ENCODE measurements at regions not wholly inside any gene's neighbourhood (a gene's known extent, or its start where the extent isn't known, plus 50 kb on each side); places are given as distances from the start of the nearest gene placed in this dataset.

GRCh38 chr20:56769921-56770600 lies 141.0 kb downstream of the TFAP2C start:
- 76 to 77% methylated on average over 4 to 7 of the region's 7 CpGs for WGBS, 2 donors (ENCODE audit: low coverage in 1 of 2)
- in situ Hi-C loops (cut with MboI; ENCODE audit: low pct_ligation_motif_present in 1 of 4, low pct_unique_long_range_greater_than_20kb in 1 of 4, low sequenced_read_pairs in 3 of 4), result no loop called here
- Histone ChIP-seq H3K4me1 (no peaks in the 10 kb centered on the region), H3K4me3 (no peak overlapping the region), H3K27me3 (no peaks in the 10 kb centered on the region), H3K27ac (no peak overlapping the region), H3K9me3 (no peaks in the 10 kb centered on the region), H3K36me3 (no peaks in the 10 kb centered on the region)
- no peak for DNase-seq
- intact Hi-C loops (cut with DNase I; ENCODE audit: low total_unique reads), result no loop called here
- TF ChIP-seq POLR2A (IDR thresholded peaks at IDR 0.05), result no peak
- TF ChIP-seq, protein P1, sequence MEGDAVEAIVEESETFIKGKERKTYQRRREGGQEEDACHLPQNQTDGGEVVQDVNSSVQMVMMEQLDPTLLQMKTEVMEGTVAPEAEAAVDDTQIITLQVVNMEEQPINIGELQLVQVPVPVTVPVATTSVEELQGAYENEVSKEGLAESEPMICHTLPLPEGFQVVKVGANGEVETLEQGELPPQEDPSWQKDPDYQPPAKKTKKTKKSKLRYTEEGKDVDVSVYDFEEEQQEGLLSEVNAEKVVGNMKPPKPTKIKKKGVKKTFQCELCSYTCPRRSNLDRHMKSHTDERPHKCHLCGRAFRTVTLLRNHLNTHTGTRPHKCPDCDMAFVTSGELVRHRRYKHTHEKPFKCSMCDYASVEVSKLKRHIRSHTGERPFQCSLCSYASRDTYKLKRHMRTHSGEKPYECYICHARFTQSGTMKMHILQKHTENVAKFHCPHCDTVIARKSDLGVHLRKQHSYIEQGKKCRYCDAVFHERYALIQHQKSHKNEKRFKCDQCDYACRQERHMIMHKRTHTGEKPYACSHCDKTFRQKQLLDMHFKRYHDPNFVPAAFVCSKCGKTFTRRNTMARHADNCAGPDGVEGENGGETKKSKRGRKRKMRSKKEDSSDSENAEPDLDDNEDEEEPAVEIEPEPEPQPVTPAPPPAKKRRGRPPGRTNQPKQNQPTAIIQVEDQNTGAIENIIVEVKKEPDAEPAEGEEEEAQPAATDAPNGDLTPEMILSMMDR (IDR thresholded peaks at IDR 0.05), result no peak
- TF ChIP-seq EP300 (IDR thresholded peaks at IDR 0.05; ENCODE audit: low read depth), result no peak
- no peak for TF ChIP-seq POLR2AphosphoS5 (IDR thresholded peaks at IDR 0.05)

GRCh38 chr20:56773749-56774148 lies 144.6 kb downstream of the TFAP2C start:
- H3K27ac ChIP-seq, result no peak overlapping the region
- in situ Hi-C loops (cut with MboI; ENCODE audit: low pct_ligation_motif_present in 1 of 4, low pct_unique_long_range_greater_than_20kb in 1 of 4, low sequenced_read_pairs in 3 of 4), result no loop called here
- no peak overlapping the region for H3K4me3 ChIP-seq
- no peaks in the 10 kb centered on the region for H3K36me3 ChIP-seq
- intact Hi-C loops (cut with DNase I; ENCODE audit: low total_unique reads), result no loop called here
- peaks cover 0 to 4% (median under 1%) of the 10 kb centered on the region in 4 donors for H3K4me1 ChIP-seq
- 82 to 84% methylated on average over 4 to 5 of the region's 5 CpGs for WGBS, 2 donors (ENCODE audit: low coverage in 1 of 2)
- TF ChIP-seq POLR2AphosphoS5 (IDR thresholded peaks at IDR 0.05), result no peak
- no peak for TF ChIP-seq POLR2A (IDR thresholded peaks at IDR 0.05)
- TF ChIP-seq, protein P1 (IDR thresholded peaks at IDR 0.05), result no peak
- TF ChIP-seq EP300 (IDR thresholded peaks at IDR 0.05; ENCODE audit: low read depth), result no peak
- no peaks in the 10 kb centered on the region for H3K27me3 ChIP-seq
- no peak for DNase-seq
- no peaks in the 10 kb centered on the region for H3K9me3 ChIP-seq

GRCh38 chr20:56774873-56775272 lies 145.8 kb downstream of the TFAP2C start:
- Histone ChIP-seq H3K27ac (no peak overlapping the region), H3K9me3 (no peaks in the 10 kb centered on the region), H3K27me3 (no peaks in the 10 kb centered on the region), H3K4me3 (no peak overlapping the region), H3K4me1 (peaks cover 0 to 6% (median 2%) of the 10 kb centered on the region in 4 donors), H3K36me3 (no peaks in the 10 kb centered on the region)
- WGBS, 2 donors (ENCODE audit: low coverage in 1 of 2), result 88 to 89% methylated on average over 5 of the region's 5 CpGs
- in situ Hi-C loops (cut with MboI; ENCODE audit: low pct_ligation_motif_present in 1 of 4, low pct_unique_long_range_greater_than_20kb in 1 of 4, low sequenced_read_pairs in 3 of 4), result no loop called here
- TF ChIP-seq POLR2AphosphoS5 (IDR thresholded peaks at IDR 0.05), result no peak
- no peak for TF ChIP-seq EP300 (IDR thresholded peaks at IDR 0.05; ENCODE audit: low read depth)
- TF ChIP-seq, protein P1 (IDR thresholded peaks at IDR 0.05), result no peak
- no peak for TF ChIP-seq POLR2A (IDR thresholded peaks at IDR 0.05)
- no peak for DNase-seq
- intact Hi-C loops (cut with DNase I; ENCODE audit: low total_unique reads), result no loop called here

- no peak for DNase-seq
- TF ChIP-seq, protein P1 (IDR thresholded peaks at IDR 0.05), result no peak
- TF ChIP-seq POLR2A (IDR thresholded peaks at IDR 0.05), result no peak
- TF ChIP-seq POLR2AphosphoS5 (IDR thresholded peaks at IDR 0.05), result no peak
- TF ChIP-seq EP300 (IDR thresholded peaks at IDR 0.05; ENCODE audit: low read depth), result no peak
- intact Hi-C loops (cut with DNase I; ENCODE audit: low total_unique reads) (no loop called here), in situ Hi-C loops (cut with MboI; ENCODE audit: low pct_ligation_motif_present in 1 of 4, low pct_unique_long_range_greater_than_20kb in 1 of 4, low sequenced_read_pairs in 3 of 4) (no loop called here)
- Histone ChIP-seq H3K27me3 (no peaks in the 10 kb centered on the region), H3K4me3 (no peak overlapping the region), H3K36me3 (no peaks in the 10 kb centered on the region), H3K4me1 (peaks cover 0 to 6% (median 2%) of the 10 kb centered on the region in 4 donors), H3K9me3 (no peaks in the 10 kb centered on the region), H3K27ac (no peak overlapping the region)
- WGBS, 2 donors (ENCODE audit: low coverage in 1 of 2), result 61 to 85% methylated on average over 3 to 9 of the region's 9 CpGs
These were observed 147.2 kb downstream of the TFAP2C start for GRCh38 chr20:56776345-56776744.
